Heart left ventricle (tissue), 16 donors: ENCODE measurements at regions not wholly inside any gene's neighbourhood (a gene's known extent, or its start where the extent isn't known, plus 50 kb on each side); places are given as distances from the start of the nearest gene placed in this dataset.
A peak's percentile ranks its signal among the peaks of the same experiment; 100 is the strongest.

Experiments
- ATAC-seq, 4 donors: fragments of 200-7000 bp; cut with Tn5 transposase; one replicate each; pipeline ENCODE4 v1.9.1; 2020 to 2022; ENCODE audit warnings: moderate library complexity in 4 of 4, mild to moderate bottlenecking in 3 of 4, moderate number of reproducible peaks in 1 of 4
- DNase-seq, 5 donors: peaks; one replicate each; pipeline ENCODE4 v3.0.0-alpha.2; 2020
- H3K27ac ChIP-seq, 12 donors: fragments of 200-600 bp; sonication (generic) in 4 of 12; one replicate each; pipeline versions ENCODE4 v1.5.0 to v1.8.0; 2016 to 2022; ENCODE audit warnings: mild to moderate bottlenecking in 2 of 12
- H3K27me3 ChIP-seq, 9 donors: fragments of 200-600 bp; sonication (generic) in 2 of 9; one replicate each; pipeline versions ENCODE4 v1.5.1 to v1.8.0; 2016 to 2022; ENCODE audit warnings: mild to moderate bottlenecking in 3 of 9
- H3K36me3 ChIP-seq, 9 donors: fragments of 200-600 bp; sonication (generic) in 2 of 9; one replicate each; pipeline versions ENCODE4 v1.5.0 to v1.8.0; 2018 to 2022; ENCODE audit warnings: mild to moderate bottlenecking in 2 of 9
- H3K4me1 ChIP-seq, 12 donors: fragments of 200-600 bp; sonication (generic) in 4 of 12; one replicate each; pipeline versions ENCODE4 v1.5.0 to v1.8.0; 2016 to 2022; ENCODE audit warnings: mild to moderate bottlenecking in 3 of 12
- H3K4me3 ChIP-seq, 12 donors: fragments of 200-600 bp; sonication (generic) in 4 of 12; one replicate each; pipeline versions ENCODE4 v1.5.0 to v1.8.0; 2017 to 2022; ENCODE audit warnings: mild to moderate bottlenecking in 9 of 12, moderate library complexity in 4 of 12
- H3K9me3 ChIP-seq, 12 donors: fragments of 200-600 bp; sonication (generic) in 4 of 12; one replicate each; pipeline versions ENCODE4 v1.5.0 to v1.8.0; 2016 to 2022; ENCODE audit warnings: mild to moderate bottlenecking in 1 of 12
- CTCF ChIP-seq, 12 donors: fragments of 200-600 bp; sonication (generic) in 4 of 12; IDR thresholded peaks; one replicate each; pipeline versions ENCODE4 v1.5.0 to v1.8.0; 2018 to 2022; ENCODE audit warnings: antibody characterized with exemption in 12 of 12, mild to moderate bottlenecking in 5 of 12
- POLR2A ChIP-seq, 2 donors: fragments of 450-650 bp; IDR thresholded peaks; one replicate each; pipeline ENCODE4 v1.6.1; 2017; ENCODE audit warnings: antibody characterized with exemption in 2 of 2, mild to moderate bottlenecking in 2 of 2, moderate library complexity in 2 of 2
- WGBS, 4 donors: extraction: QIAGEN DNeasy Blood & Tissue Kit in 2 of 4; methylation state at CpG; one replicate each; pipeline versions ENCODE4 v1.1.5 to v1.1.7; 2013 to 2018; 5-methylcytosine and 5-hydroxymethylcytosine counted together
- intact Hi-C, 10 donors: fragments of 100-400 bp; cut with DNase I; formaldehyde crosslinking; loops; one replicate each; pipeline versions ENCODE4 v1.11.1 to v1.14.2; 2022
- donor health status: ischemic (EF 13 %, LVEDD 7.1; RV severe dilation, severe dysfunction).
- donor health status: healthy with polysubstance abuse.
- donor health status: DM: no; HTN: yes; CAD: no.
- donor health status: DM: no; HTN: no; CAD: no.
- donor health status: ischemic (EF 25% LVEDD 6.9; RV normal size, moderate dysfunction).
- donor health status: ischemic (EF 25% LVEDD 5.7; RV mildly dilated, moderate dysfunction).
- donor health status: healthy.
- donor health status: DM: yes; HTN: yes; CAD: no.
- donor health status: ischemic (EF 35%, LVEDD 5.7; RV mildly dilated, moderate dysfunction).
- donor health status: nonischemic (EF 11% LVEDD 7.7; RV severe dilation, severe dysfunction).
- donor health status: DM: yes; HTN: yes; CAD: no.
- donor health status: PGD.
- donor health status: ischemic (EF 29% LVEDD 5.4; RV normal size, mild dysfunction).
- donor health status: nonischemic (EF 23%, LVEDD 6.1; RV moderate dilation, normal function).

DNA sequence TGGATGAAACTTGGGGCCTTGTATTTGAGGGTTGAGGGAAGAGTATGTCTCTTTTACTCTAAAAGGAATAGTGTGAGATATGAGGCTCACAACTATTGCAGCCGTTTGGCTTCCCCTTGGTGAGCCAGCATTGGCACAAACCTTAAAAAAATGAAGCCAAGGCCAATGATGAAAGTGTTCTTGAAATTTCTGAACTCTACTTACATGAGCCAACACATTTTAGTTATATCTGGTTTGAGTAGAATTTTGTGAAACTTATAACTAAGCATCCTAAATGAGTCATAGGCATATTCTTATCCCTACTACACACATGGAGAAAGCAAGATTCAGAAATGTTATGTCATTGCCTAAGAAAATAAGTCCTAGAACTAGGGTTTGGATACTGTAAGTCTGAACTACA is 55.3 kb upstream of the ACSS3 start:
- H3K4me3 ChIP-seq, result no peak overlapping the region
- no peak overlapping the region for H3K27ac ChIP-seq
- DNase-seq, result no peak
- intact Hi-C loops, result loop anchor here in 1 of 10 donors (5.0 kb wide), 1 partner anchor 55 kb away; the partner anchor contains the start of gene ACSS3
- peak in 3 of 4 donors; percentile 21 to 70 (median 56) for ATAC-seq
- WGBS, 4 donors, result 29 to 70% (median 51%) methylated on average over 1 of the region's 1 CpG
- peaks cover 0 to 8% (median 0%) of the 10 kb centered on the region in 12 donors for H3K4me1 ChIP-seq
- no peaks in the 10 kb centered on the region for H3K27me3 ChIP-seq
- no peaks in the 10 kb centered on the region for H3K36me3 ChIP-seq
- no peaks in the 10 kb centered on the region for H3K9me3 ChIP-seq
- TF ChIP-seq CTCF (IDR thresholded peaks at IDR 0.05), result no peak
- no peak for TF ChIP-seq POLR2A (IDR thresholded peaks at IDR 0.05)

DNA sequence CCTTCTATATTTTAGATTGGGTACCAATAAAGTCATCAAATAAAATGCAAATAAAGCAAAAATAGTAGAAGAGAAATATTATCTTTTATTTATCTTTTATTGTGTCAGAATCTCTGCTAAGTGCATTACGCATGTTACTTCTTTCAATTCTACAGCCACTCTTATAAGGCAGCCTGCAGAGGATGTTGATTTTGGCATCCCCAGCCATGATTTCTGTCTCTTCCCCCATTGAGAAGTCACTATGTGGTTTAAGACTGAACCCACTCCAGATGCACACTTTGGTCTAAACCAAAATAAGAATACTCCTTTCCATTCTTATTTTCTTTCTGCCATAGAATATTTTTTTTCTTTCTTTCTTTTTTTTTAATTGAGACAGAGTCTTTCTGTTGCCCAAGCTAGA is 56.0 kb upstream of the ACSS3 start:
- H3K27me3 ChIP-seq, result no peaks in the 10 kb centered on the region
- 49 to 76% (median 71%) methylated on average over 1 of the region's 1 CpG for WGBS, 4 donors
- DNase-seq (peak in 1 of 5 donors; percentile 23), ATAC-seq (peak in 3 of 4 donors; percentile 47 to 77 (median 61))
- H3K4me3 ChIP-seq, result no peak overlapping the region
- H3K36me3 ChIP-seq, result no peaks in the 10 kb centered on the region
- H3K27ac ChIP-seq, result no peak overlapping the region
- no peaks in the 10 kb centered on the region for H3K9me3 ChIP-seq
- TF ChIP-seq POLR2A (IDR thresholded peaks at IDR 0.05) (no peak), CTCF (IDR thresholded peaks at IDR 0.05) (no peak)
- intact Hi-C loops, result loop anchor here in 1 of 10 donors (5.0 kb wide), 1 partner anchor 55 kb away; the partner anchor contains the start of gene ACSS3
- H3K4me1 ChIP-seq, result peaks cover 0 to 8% (median 0%) of the 10 kb centered on the region in 12 donors

DNA sequence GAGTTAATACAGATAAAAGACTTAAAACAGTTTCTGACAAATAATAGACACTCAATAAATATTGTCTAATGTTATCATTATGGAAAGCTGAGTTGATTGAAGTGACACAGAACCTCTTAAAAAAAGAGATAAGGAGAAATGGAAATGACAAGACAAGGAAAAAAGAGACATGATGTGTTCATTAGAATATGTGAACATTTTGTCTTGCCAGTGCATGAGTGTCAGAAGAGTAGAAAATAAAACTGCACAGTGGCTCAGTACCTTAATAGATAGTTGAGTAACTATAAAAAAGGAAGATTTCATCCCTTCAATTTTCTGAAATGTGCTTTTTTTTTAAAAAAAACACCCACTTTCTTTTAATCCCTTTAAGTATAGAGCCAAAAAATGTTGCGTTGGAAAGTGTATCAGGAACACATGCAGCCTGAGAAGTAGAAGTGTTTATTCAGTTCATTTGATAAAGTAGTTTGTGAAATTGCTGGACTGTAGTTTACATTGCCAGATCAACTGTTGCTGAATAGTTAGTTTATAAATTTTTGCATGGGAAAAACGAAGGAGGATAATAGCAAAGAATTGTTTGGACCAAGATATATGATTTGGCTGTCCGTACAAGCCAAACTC is 56.6 kb upstream of the ACSS3 start:
- intact Hi-C loops, result loop anchor here in 1 of 10 donors (5.0 kb wide), 1 partner anchor 56 kb away; the partner anchor contains the start of gene ACSS3
- no peak for DNase-seq
- H3K4me1 ChIP-seq, result peaks cover 0 to 8% (median 0%) of the 10 kb centered on the region in 12 donors
- WGBS, 4 donors, result 47 to 62% (median 52%) methylated on average over 3 of the region's 3 CpGs
- no peak for TF ChIP-seq POLR2A (IDR thresholded peaks at IDR 0.05)
- no peak for TF ChIP-seq CTCF (IDR thresholded peaks at IDR 0.05)
- no peaks in the 10 kb centered on the region for H3K9me3 ChIP-seq
- no peaks in the 10 kb centered on the region for H3K27me3 ChIP-seq
- H3K27ac ChIP-seq, result no peak overlapping the region
- no peaks in the 10 kb centered on the region for H3K36me3 ChIP-seq
- peak; percentile 54 to 85 (median 70) for ATAC-seq
- no peak overlapping the region for H3K4me3 ChIP-seq

DNA sequence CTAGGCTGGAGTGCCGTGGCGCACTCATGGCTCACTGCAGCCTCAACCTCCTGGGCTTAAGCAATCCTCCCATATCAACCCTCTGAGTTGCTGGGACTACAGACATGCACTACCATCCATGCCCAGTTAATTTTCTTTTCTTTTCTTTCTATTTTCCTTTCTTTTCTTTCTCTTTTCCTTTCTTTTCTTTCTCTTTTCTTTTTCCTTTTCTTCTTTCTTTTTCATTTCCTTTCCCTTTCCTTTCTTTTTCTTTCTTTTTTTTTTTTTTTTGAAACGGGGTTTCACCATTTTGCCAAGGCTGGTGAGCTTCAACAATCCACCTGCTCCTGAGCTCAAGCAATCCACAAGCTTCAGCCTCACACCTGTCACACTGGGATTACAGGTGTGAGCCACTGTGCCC is 60.1 kb upstream of the ACSS3 start:
- Histone ChIP-seq H3K9me3 (no peaks in the 10 kb centered on the region), H3K27ac (no peak overlapping the region), H3K4me3 (no peak overlapping the region), H3K27me3 (no peaks in the 10 kb centered on the region), H3K4me1 (peaks cover 0 to 8% (median 0%) of the 10 kb centered on the region in 12 donors), H3K36me3 (no peaks in the 10 kb centered on the region)
- 84 to 93% (median 88%) methylated on average over 3 of the region's 3 CpGs for WGBS, 4 donors
- intact Hi-C loops, result no loop called here
- no peak for ATAC-seq
- TF ChIP-seq CTCF (IDR thresholded peaks at IDR 0.05) (no peak), POLR2A (IDR thresholded peaks at IDR 0.05) (no peak)
- DNase-seq, result no peak
